GM12864 (cell line): ENCODE measurements at regions not wholly inside any gene's neighbourhood (a gene's known extent, or its start where the extent isn't known, plus 50 kb on each side); places are given as distances from the start of the nearest gene placed in this dataset.

Experiments
- DNase-seq: peaks from one replicate; pipeline ENCODE4 v3.0.0-alpha.2; 2011; ENCODE audit warnings: low read depth
- H3K4me3 ChIP-seq: 2 replicates; pipeline ENCODE4 v1.5.1; 2011; ENCODE audit warnings: mild to moderate bottlenecking, low read depth, low read length, control low read depth
- TF ChIP-seq, protein P1 (sequence below): IDR thresholded peaks from 2 replicates; pipeline ENCODE4 v1.5.1; 2011; ENCODE audit warnings: low read depth, mild to moderate bottlenecking, moderate library complexity, low read length, control low read depth, inconsistent platforms; ENCODE audit errors: missing control alignments

DNA sequence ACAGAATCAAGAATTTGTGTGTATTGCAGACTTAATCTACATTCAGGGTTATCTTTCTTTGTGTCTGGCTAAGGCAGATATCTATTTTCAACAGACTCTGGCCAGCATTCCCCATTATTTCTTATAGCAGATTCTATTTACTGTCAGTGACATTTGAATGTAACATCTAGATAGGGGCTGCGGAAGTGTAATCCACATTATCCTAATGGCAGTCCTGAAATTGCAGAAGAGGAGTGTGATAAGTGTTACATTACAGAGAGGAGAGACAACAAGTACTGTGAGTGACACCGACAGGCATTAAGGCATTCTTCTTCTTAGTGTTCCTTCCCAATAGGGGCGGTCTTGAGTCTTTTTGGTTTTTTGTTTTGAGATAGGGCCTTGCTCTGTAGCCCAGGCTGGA lies 598.2 kb upstream of the NXPH2 start:
- TF ChIP-seq, protein P1, sequence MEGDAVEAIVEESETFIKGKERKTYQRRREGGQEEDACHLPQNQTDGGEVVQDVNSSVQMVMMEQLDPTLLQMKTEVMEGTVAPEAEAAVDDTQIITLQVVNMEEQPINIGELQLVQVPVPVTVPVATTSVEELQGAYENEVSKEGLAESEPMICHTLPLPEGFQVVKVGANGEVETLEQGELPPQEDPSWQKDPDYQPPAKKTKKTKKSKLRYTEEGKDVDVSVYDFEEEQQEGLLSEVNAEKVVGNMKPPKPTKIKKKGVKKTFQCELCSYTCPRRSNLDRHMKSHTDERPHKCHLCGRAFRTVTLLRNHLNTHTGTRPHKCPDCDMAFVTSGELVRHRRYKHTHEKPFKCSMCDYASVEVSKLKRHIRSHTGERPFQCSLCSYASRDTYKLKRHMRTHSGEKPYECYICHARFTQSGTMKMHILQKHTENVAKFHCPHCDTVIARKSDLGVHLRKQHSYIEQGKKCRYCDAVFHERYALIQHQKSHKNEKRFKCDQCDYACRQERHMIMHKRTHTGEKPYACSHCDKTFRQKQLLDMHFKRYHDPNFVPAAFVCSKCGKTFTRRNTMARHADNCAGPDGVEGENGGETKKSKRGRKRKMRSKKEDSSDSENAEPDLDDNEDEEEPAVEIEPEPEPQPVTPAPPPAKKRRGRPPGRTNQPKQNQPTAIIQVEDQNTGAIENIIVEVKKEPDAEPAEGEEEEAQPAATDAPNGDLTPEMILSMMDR = no peak
- no peak for DNase-seq
- no peak overlapping the region for H3K4me3 ChIP-seq

DNA sequence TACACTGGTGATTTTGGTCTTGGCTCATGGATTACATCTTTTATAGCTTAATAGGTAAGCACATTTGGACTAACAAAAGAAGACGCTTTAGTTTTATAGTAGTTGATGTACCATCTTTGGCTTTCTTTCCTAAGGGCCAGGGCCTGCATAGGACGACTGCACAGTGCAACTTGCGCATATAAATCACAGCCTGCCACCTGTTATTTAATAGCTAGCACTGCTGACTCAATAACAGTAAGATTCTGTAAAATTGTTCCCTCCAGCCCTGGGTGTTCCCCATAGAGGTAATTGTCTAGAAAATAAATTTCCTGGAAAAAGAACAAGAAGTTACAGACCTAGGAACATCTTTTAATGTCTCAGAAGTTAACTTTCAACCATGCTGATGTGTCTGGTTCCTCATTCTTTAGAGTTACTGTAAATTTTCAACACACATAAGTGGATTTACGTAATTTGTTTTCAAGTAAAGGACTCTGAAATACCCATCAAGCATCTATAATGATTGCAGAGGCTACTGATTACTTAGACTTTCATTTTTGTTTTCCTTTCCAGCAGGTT lies 594.2 kb upstream of the NXPH2 start:
- no peak for DNase-seq
- TF ChIP-seq, protein P1 = no peak
- H3K4me3 ChIP-seq = no peak overlapping the region

DNA sequence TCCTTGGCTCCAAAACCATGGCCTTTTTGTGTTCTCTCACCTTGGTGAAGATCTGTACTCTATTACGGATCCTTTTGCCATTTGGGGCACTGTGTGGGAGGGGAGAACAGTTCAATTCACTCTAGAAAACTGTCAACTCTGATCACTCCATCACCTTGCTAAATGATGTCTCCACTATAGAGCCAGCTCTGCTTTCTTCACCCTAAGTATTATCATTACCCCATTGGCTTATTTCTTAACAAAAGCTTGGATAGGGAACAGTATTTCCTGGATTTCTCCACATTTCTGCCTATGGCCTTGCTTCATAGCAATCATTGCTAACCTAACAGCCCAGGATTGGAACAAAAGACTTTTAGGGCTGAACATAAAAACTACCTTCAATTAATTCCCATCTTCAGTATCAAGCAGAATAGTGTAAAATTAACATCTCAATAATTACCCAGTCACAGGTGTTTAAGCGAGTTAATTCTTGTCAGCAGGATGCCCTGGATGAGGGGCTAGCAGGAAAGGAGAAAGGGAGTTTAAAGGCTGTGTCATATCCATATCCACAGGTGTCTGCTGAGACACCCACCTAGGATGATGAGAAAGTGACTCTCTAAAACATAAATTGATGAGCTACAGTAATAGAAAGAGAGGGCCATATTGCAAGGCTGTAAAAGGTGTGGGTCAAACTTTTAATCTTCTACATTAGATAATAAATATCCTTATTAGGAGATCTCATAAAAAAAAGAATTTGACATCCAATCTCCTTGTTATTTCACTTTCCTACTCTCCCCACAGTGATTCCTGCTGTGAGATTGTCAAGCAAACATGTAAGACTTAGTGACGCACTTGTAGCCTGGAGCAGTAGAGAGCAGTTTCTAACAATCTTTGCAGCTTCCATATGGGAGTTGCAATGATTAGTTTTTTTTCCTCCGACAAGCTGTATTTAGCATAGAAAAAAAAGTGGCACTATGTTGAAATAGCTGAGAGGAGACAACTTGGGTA lies 589.5 kb upstream of the NXPH2 start:
- no peak overlapping the region for H3K4me3 ChIP-seq
- TF ChIP-seq, protein P1 = no peak
- DNase-seq = no peak

DNA sequence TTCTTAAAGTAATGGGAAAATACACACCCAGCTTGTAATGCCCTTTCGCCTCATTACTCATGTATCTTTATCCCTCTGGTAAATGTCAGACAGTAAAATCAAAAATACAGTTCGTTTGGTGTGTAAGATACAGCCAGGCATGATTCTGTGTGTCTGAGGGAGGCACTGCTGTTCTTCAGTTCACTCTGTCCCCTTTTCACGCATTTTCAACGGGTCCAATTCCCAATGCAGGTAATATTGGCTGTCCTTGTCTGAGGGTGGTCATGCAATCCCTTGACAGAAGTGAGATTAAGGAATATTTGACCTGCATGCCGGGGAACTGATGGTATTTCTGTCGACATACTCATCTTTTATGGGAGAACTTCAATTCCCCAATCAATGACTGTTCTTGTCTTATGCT lies 587.2 kb upstream of the NXPH2 start:
- TF ChIP-seq, protein P1 = no peak
- DNase-seq = no peak
- H3K4me3 ChIP-seq = no peak overlapping the region

- DNase-seq = no peak
- no peak overlapping the region for H3K4me3 ChIP-seq
Measured at GRCh38 chr2:139366681-139367080, 586.5 kb upstream of the NXPH2 start.

DNA sequence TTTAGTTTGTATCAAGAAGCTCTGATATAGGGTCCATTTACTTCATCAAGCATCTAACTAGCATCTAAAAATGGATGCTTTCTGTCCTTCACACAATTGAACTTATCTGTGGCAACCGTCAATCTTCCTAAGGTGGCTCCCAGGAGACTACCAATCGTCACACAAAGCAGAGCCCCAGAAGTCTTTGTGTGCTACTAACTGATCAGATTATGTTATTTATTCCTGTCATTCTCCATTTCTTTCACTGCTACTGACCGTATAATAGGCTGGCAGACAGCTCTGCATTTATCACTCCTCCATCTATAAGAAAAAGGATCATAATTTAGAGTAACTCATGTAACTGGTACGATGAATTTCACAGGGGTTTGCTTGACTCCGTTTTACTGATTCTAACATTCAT lies 585.0 kb upstream of the NXPH2 start:
- H3K4me3 ChIP-seq = no peak overlapping the region
- TF ChIP-seq, protein P1 = no peak
- DNase-seq = no peak

More at GRCh38 chr2:139366681-139367080, 586.5 kb upstream of the NXPH2 start:
- TF ChIP-seq, protein P1 = no peak
